ENCODE measurements at regions not wholly inside any gene's neighbourhood (a gene's known extent, or its start where the extent isn't known, plus 50 kb on each side); places are given as distances from the start of the nearest gene placed in this dataset.

- Histone ChIP-seq H3K4me1 (ENCODE audit: control insufficient read depth, insufficient read depth, low read length) (peaks cover 4% of the 10 kb centered on the region; the same call in 1 of the 2 replicates), H3K27ac (ENCODE audit: low read depth, low read length) (no peak overlapping the region), H3K4me3 (ENCODE audit: low read depth, low read length) (no peak overlapping the region), H3K27me3 (ENCODE audit: control insufficient read depth, insufficient read depth, low read length) (no peaks in the 10 kb centered on the region), H3K36me3 (ENCODE audit: control insufficient read depth, insufficient read depth, low read length) (no peaks in the 10 kb centered on the region), H3K9me3 (ENCODE audit: control insufficient read depth, insufficient read depth, low read depth, low read length) (no peaks in the 10 kb centered on the region), H3K9ac (ENCODE audit: low read length) (no peak overlapping the region)
Measured at GRCh38 chr5:125209650-125210049, 463.2 kb upstream of the ZNF608 start.

GRCh38 chr5:125210242-125210947 is 464.0 kb upstream of the ZNF608 start:
- H3K9me3 ChIP-seq (ENCODE audit: control insufficient read depth, insufficient read depth, low read depth, low read length), result no peaks in the 10 kb centered on the region
- no peaks in the 10 kb centered on the region for H3K27me3 ChIP-seq (ENCODE audit: control insufficient read depth, insufficient read depth, low read length)
- H3K9ac ChIP-seq (ENCODE audit: low read length), result no peak overlapping the region
- no peaks in the 10 kb centered on the region for H3K36me3 ChIP-seq (ENCODE audit: control insufficient read depth, insufficient read depth, low read length)
- H3K4me3 ChIP-seq (ENCODE audit: low read depth, low read length), result no peak overlapping the region
- peaks cover 4% of the 10 kb centered on the region; the same call in 1 of the 2 replicates for H3K4me1 ChIP-seq (ENCODE audit: control insufficient read depth, insufficient read depth, low read length)
- H3K27ac ChIP-seq (ENCODE audit: low read depth, low read length), result no peak overlapping the region

GRCh38 chr5:125214080-125214479 is 467.6 kb upstream of the ZNF608 start:
- H3K4me1 ChIP-seq (ENCODE audit: control insufficient read depth, insufficient read depth, low read length), result no peaks in the 10 kb centered on the region; the same call in 1 of the 2 replicates
- no peak overlapping the region for H3K4me3 ChIP-seq (ENCODE audit: low read depth, low read length)
- no peak overlapping the region for H3K9ac ChIP-seq (ENCODE audit: low read length)
- H3K36me3 ChIP-seq (ENCODE audit: control insufficient read depth, insufficient read depth, low read length), result no peaks in the 10 kb centered on the region
- H3K27ac ChIP-seq (ENCODE audit: low read depth, low read length), result no peak overlapping the region
- H3K27me3 ChIP-seq (ENCODE audit: control insufficient read depth, insufficient read depth, low read length), result no peaks in the 10 kb centered on the region
- no peaks in the 10 kb centered on the region for H3K9me3 ChIP-seq (ENCODE audit: control insufficient read depth, insufficient read depth, low read depth, low read length)

GRCh38 chr5:125215593-125215992 is 469.2 kb upstream of the ZNF608 start:
- H3K9me3 ChIP-seq (ENCODE audit: control insufficient read depth, insufficient read depth, low read depth, low read length), result no peaks in the 10 kb centered on the region
- H3K36me3 ChIP-seq (ENCODE audit: control insufficient read depth, insufficient read depth, low read length), result no peaks in the 10 kb centered on the region
- H3K27ac ChIP-seq (ENCODE audit: low read depth, low read length), result no peak overlapping the region
- no peak overlapping the region for H3K9ac ChIP-seq (ENCODE audit: low read length)
- H3K4me3 ChIP-seq (ENCODE audit: low read depth, low read length), result no peak overlapping the region
- H3K27me3 ChIP-seq (ENCODE audit: control insufficient read depth, insufficient read depth, low read length), result no peaks in the 10 kb centered on the region
- H3K4me1 ChIP-seq (ENCODE audit: control insufficient read depth, insufficient read depth, low read length), result no peaks in the 10 kb centered on the region; the same call in 1 of the 2 replicates

GRCh38 chr5:125219710-125220109 is 473.3 kb upstream of the ZNF608 start:
- H3K36me3 ChIP-seq (ENCODE audit: control insufficient read depth, insufficient read depth, low read length), result no peaks in the 10 kb centered on the region

GRCh38 chr5:125220284-125220683 is 473.8 kb upstream of the ZNF608 start:
- Histone ChIP-seq H3K27ac (ENCODE audit: low read depth, low read length) (no peak overlapping the region), H3K9ac (ENCODE audit: low read length) (no peak overlapping the region), H3K27me3 (ENCODE audit: control insufficient read depth, insufficient read depth, low read length) (no peaks in the 10 kb centered on the region), H3K4me3 (ENCODE audit: low read depth, low read length) (no peak overlapping the region), H3K9me3 (ENCODE audit: control insufficient read depth, insufficient read depth, low read depth, low read length) (no peaks in the 10 kb centered on the region), H3K4me1 (ENCODE audit: control insufficient read depth, insufficient read depth, low read length) (no peaks in the 10 kb centered on the region; the same call in 1 of the 2 replicates), H3K36me3 (ENCODE audit: control insufficient read depth, insufficient read depth, low read length) (no peaks in the 10 kb centered on the region)

More at GRCh38 chr5:125219710-125220109, 473.3 kb upstream of the ZNF608 start:
- H3K9me3 ChIP-seq (ENCODE audit: control insufficient read depth, insufficient read depth, low read depth, low read length), result no peaks in the 10 kb centered on the region
- no peaks in the 10 kb centered on the region for H3K27me3 ChIP-seq (ENCODE audit: control insufficient read depth, insufficient read depth, low read length)
- no peaks in the 10 kb centered on the region; the same call in 1 of the 2 replicates for H3K4me1 ChIP-seq (ENCODE audit: control insufficient read depth, insufficient read depth, low read length)
- H3K9ac ChIP-seq (ENCODE audit: low read length), result no peak overlapping the region
- H3K4me3 ChIP-seq (ENCODE audit: low read depth, low read length), result no peak overlapping the region
- H3K27ac ChIP-seq (ENCODE audit: low read depth, low read length), result no peak overlapping the region

- no peaks in the 10 kb centered on the region for H3K27me3 ChIP-seq (ENCODE audit: control insufficient read depth, insufficient read depth, low read length)
- no peak overlapping the region for H3K27ac ChIP-seq (ENCODE audit: low read depth, low read length)
- H3K4me1 ChIP-seq (ENCODE audit: control insufficient read depth, insufficient read depth, low read length), result no peaks in the 10 kb centered on the region
- H3K36me3 ChIP-seq (ENCODE audit: control insufficient read depth, insufficient read depth, low read length), result no peaks in the 10 kb centered on the region
- no peak overlapping the region for H3K4me3 ChIP-seq (ENCODE audit: low read depth, low read length)
- H3K9me3 ChIP-seq (ENCODE audit: control insufficient read depth, insufficient read depth, low read depth, low read length), result no peaks in the 10 kb centered on the region
- no peak overlapping the region for H3K9ac ChIP-seq (ENCODE audit: low read length)
Measured at GRCh38 chr5:125222597-125223240, 476.3 kb upstream of the ZNF608 start.

GRCh38 chr5:125225424-125225823 is 479.0 kb upstream of the ZNF608 start:
- H3K36me3 ChIP-seq (ENCODE audit: control insufficient read depth, insufficient read depth, low read length), result no peaks in the 10 kb centered on the region
- no peaks in the 10 kb centered on the region for H3K4me1 ChIP-seq (ENCODE audit: control insufficient read depth, insufficient read depth, low read length)
- H3K9ac ChIP-seq (ENCODE audit: low read length), result no peak overlapping the region
- H3K27me3 ChIP-seq (ENCODE audit: control insufficient read depth, insufficient read depth, low read length), result no peaks in the 10 kb centered on the region
- no peak overlapping the region for H3K27ac ChIP-seq (ENCODE audit: low read depth, low read length)
- no peak overlapping the region for H3K4me3 ChIP-seq (ENCODE audit: low read depth, low read length)
- H3K9me3 ChIP-seq (ENCODE audit: control insufficient read depth, insufficient read depth, low read depth, low read length), result 0 out of 2 replicates have a peak, but pooled peaks cover under 1% of the 10 kb centered on the region

- Histone ChIP-seq H3K9me3 (ENCODE audit: control insufficient read depth, insufficient read depth, low read depth, low read length) (0 out of 2 replicates have a peak, but pooled peaks cover 2% of the 10 kb centered on the region), H3K27ac (ENCODE audit: low read depth, low read length) (no peak overlapping the region), H3K4me3 (ENCODE audit: low read depth, low read length) (no peak overlapping the region), H3K36me3 (ENCODE audit: control insufficient read depth, insufficient read depth, low read length) (no peaks in the 10 kb centered on the region), H3K9ac (ENCODE audit: low read length) (no peak overlapping the region), H3K4me1 (ENCODE audit: control insufficient read depth, insufficient read depth, low read length) (no peaks in the 10 kb centered on the region), H3K27me3 (ENCODE audit: control insufficient read depth, insufficient read depth, low read length) (no peaks in the 10 kb centered on the region)
Measured at GRCh38 chr5:125226825-125227224, 480.4 kb upstream of the ZNF608 start.

GRCh38 chr5:125227333-125228095 is 481.1 kb upstream of the ZNF608 start:
- no peak overlapping the region for H3K9ac ChIP-seq (ENCODE audit: low read length)
- 0 out of 2 replicates have a peak, but pooled peaks cover 2% of the 10 kb centered on the region for H3K9me3 ChIP-seq (ENCODE audit: control insufficient read depth, insufficient read depth, low read depth, low read length)
- H3K27ac ChIP-seq (ENCODE audit: low read depth, low read length), result no peak overlapping the region
- H3K4me3 ChIP-seq (ENCODE audit: low read depth, low read length), result no peak overlapping the region
- no peaks in the 10 kb centered on the region for H3K4me1 ChIP-seq (ENCODE audit: control insufficient read depth, insufficient read depth, low read length)
- H3K27me3 ChIP-seq (ENCODE audit: control insufficient read depth, insufficient read depth, low read length), result no peaks in the 10 kb centered on the region
- H3K36me3 ChIP-seq (ENCODE audit: control insufficient read depth, insufficient read depth, low read length), result no peaks in the 10 kb centered on the region

All from HUES6 (cell line).